HAP-1 (cell line): ENCODE measurements at regions not wholly inside any gene's neighbourhood (a gene's known extent, or its start where the extent isn't known, plus 50 kb on each side); places are given as distances from the start of the nearest gene placed in this dataset.

ENCODE experiments used
- DNase-seq, 2 experiments: peaks; one replicate each; pipeline ENCODE4 v3.0.0-alpha.2; 2016 to 2020; ENCODE audit warnings: low spot score in 2 of 2
- H3K27me3 ChIP-seq: fragments of 250-450 bp; sonication (Bioruptor Pico); 2 replicates; pipeline ENCODE4 v1.5.1; 2020; ENCODE audit warnings: low read depth, mild to moderate bottlenecking, moderate library complexity
- H3K36me3 ChIP-seq: fragments of 250-450 bp; sonication (Bioruptor Pico); replicated peaks from 2 replicates; pipeline ENCODE4 v1.5.1; 2020; ENCODE audit warnings: mild to moderate bottlenecking
- H3K4me1 ChIP-seq: fragments of 250-450 bp; sonication (Bioruptor Pico); 2 replicates; pipeline ENCODE4 v1.5.1; 2020; ENCODE audit warnings: mild to moderate bottlenecking
- H3K4me3 ChIP-seq: fragments of 250-450 bp; sonication (Bioruptor Pico); 2 replicates; pipeline ENCODE4 v1.5.1; 2020; ENCODE audit warnings: mild to moderate bottlenecking, moderate library complexity
- H3K9me3 ChIP-seq: fragments of 250-450 bp; sonication (Bioruptor Pico); 2 replicates; pipeline ENCODE4 v1.5.1; 2020; ENCODE audit warnings: mild to moderate bottlenecking, moderate library complexity
- in situ Hi-C: fragments of 300-500 bp; cut with MboI; formaldehyde crosslinking; loops from 3 replicates; pipeline ENCODE4 v1.14.3; 2020; ENCODE audit warnings: low sequenced_read_pairs, inconsistent platforms, mixed read lengths

GRCh38 chr5:2997179-2997578 is 245.7 kb upstream of the IRX2 start:
- Histone ChIP-seq H3K36me3 (no peaks in the 10 kb centered on the region), H3K4me3 (no peak overlapping the region), H3K4me1 (no peaks in the 10 kb centered on the region), H3K9me3 (no peaks in the 10 kb centered on the region), H3K27me3 (no peaks in the 10 kb centered on the region)
- no peak for DNase-seq
- in situ Hi-C loops: no loop called here

DNA sequence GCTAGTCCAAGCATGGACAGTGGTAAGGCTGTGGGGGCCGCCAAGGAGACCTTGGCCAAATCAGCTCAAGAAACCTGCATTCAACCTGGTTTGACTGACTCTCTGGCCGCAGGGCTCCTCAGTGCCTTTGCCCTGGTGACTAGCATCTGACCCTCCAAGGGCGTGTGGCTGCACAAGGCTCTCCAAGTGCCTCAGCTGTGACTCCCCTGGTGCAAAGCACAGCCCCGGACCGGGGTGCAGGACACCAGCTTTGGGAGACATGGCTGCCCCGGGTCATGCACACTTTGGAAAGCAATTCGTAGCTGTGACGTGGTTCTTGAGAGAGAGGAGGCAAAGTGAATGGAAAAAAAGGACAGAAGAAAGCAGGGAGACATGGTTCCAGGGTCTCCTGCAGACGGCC is 245.2 kb upstream of the IRX2 start:
- no peaks in the 10 kb centered on the region for H3K9me3 ChIP-seq
- in situ Hi-C loops: no loop called here
- no peak overlapping the region for H3K4me3 ChIP-seq
- no peak for DNase-seq
- H3K27me3 ChIP-seq: no peaks in the 10 kb centered on the region
- no peaks in the 10 kb centered on the region for H3K36me3 ChIP-seq
- no peaks in the 10 kb centered on the region for H3K4me1 ChIP-seq

GRCh38 chr5:2996248-2996647 is 244.8 kb upstream of the IRX2 start:
- no peaks in the 10 kb centered on the region for H3K4me1 ChIP-seq
- in situ Hi-C loops: no loop called here
- no peaks in the 10 kb centered on the region for H3K36me3 ChIP-seq
- H3K9me3 ChIP-seq: no peaks in the 10 kb centered on the region
- H3K27me3 ChIP-seq: no peaks in the 10 kb centered on the region
- no peak for DNase-seq
- H3K4me3 ChIP-seq: no peak overlapping the region

- in situ Hi-C loops: no loop called here
- Histone ChIP-seq H3K4me1 (no peaks in the 10 kb centered on the region), H3K9me3 (no peaks in the 10 kb centered on the region), H3K27me3 (no peaks in the 10 kb centered on the region), H3K36me3 (no peaks in the 10 kb centered on the region), H3K4me3 (no peak overlapping the region)
- no peak for DNase-seq
These were observed 244.2 kb upstream of the IRX2 start for GRCh38 chr5:2995667-2996066.

- Histone ChIP-seq H3K9me3 (no peaks in the 10 kb centered on the region), H3K36me3 (no peaks in the 10 kb centered on the region), H3K4me1 (peaks cover 5% of the 10 kb centered on the region), H3K27me3 (no peaks in the 10 kb centered on the region), H3K4me3 (no peak overlapping the region)
- in situ Hi-C loops: no loop called here
- no peak for DNase-seq
These were observed 243.6 kb upstream of the IRX2 start for GRCh38 chr5:2995035-2995434.

- DNase-seq: no peak
These were observed 242.3 kb upstream of the IRX2 start for GRCh38 chr5:2993771-2994170.

DNA sequence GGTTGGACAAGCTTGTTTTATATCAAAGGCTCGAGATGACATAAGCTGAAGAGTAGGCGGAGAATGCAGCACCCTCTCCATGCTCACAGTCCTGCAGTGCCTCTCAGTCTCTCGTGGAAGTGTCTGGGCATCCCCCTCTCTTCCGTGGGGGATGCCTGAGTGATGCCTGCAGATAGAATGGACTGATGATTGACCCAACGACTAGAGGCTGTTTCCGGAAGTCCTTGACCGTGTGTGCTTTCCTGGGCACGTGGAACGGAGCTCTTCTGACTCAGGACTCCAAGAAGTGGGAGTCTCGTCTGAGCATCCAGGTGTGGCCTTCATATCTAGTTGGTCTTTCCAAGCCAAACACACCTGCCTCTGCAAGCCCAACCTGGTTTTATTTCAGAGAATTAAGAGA is 241.8 kb upstream of the IRX2 start:
- no peak for DNase-seq
- H3K36me3 ChIP-seq: no peaks in the 10 kb centered on the region
- H3K4me3 ChIP-seq: no peak overlapping the region
- in situ Hi-C loops: no loop called here
- no peaks in the 10 kb centered on the region; the same call in 1 of the 2 replicates for H3K9me3 ChIP-seq
- H3K27me3 ChIP-seq: no peaks in the 10 kb centered on the region
- peaks cover 11% of the 10 kb centered on the region for H3K4me1 ChIP-seq

More at GRCh38 chr5:2993771-2994170, 242.3 kb upstream of the IRX2 start:
- Histone ChIP-seq H3K4me3 (no peak overlapping the region), H3K4me1 (peaks cover 11% of the 10 kb centered on the region), H3K9me3 (no peaks in the 10 kb centered on the region; the same call in 1 of the 2 replicates), H3K27me3 (no peaks in the 10 kb centered on the region), H3K36me3 (no peaks in the 10 kb centered on the region)
- in situ Hi-C loops: no loop called here

DNA sequence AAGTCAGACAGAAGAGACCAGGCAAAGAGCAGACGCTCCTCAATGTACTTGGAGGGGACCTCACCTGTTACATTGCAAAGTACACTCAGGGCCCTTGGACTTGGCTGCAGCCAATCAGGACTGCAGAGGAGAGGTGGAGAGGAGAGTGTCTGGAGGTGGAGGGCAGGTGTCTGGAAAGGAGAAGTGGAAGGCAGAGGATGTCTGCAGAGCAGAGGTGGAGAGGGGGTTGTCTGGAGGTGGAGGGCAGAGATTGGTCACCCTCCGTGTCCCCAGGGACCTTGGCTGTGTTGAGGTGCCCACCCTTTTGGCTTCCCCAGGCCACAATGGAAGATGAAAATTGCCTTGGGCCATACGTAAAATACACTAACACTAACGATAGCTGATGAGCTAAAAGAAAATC is 241.3 kb upstream of the IRX2 start:
- Histone ChIP-seq H3K4me1 (peaks cover 11% of the 10 kb centered on the region), H3K27me3 (no peaks in the 10 kb centered on the region), H3K9me3 (no peaks in the 10 kb centered on the region; the same call in 1 of the 2 replicates), H3K4me3 (no peak overlapping the region), H3K36me3 (no peaks in the 10 kb centered on the region)
- in situ Hi-C loops: no loop called here
- no peak for DNase-seq

GRCh38 chr5:2991884-2992283 is 240.4 kb upstream of the IRX2 start:
- peaks cover 11% of the 10 kb centered on the region for H3K4me1 ChIP-seq
- no peaks in the 10 kb centered on the region for H3K36me3 ChIP-seq
- no peak for DNase-seq
- H3K27me3 ChIP-seq: no peaks in the 10 kb centered on the region
- H3K9me3 ChIP-seq: no peaks in the 10 kb centered on the region; the same call in 1 of the 2 replicates
- in situ Hi-C loops: no loop called here
- H3K4me3 ChIP-seq: no peak overlapping the region

GRCh38 chr5:2989517-2989916 is 238.0 kb upstream of the IRX2 start:
- Histone ChIP-seq H3K4me1 (peaks cover 11% of the 10 kb centered on the region), H3K4me3 (no peak overlapping the region), H3K36me3 (no peaks in the 10 kb centered on the region), H3K9me3 (no peaks in the 10 kb centered on the region; the same call in 1 of the 2 replicates), H3K27me3 (no peaks in the 10 kb centered on the region)
- in situ Hi-C loops: no loop called here
- DNase-seq: peak in 1 of 2 experiments; percentile 38

DNA sequence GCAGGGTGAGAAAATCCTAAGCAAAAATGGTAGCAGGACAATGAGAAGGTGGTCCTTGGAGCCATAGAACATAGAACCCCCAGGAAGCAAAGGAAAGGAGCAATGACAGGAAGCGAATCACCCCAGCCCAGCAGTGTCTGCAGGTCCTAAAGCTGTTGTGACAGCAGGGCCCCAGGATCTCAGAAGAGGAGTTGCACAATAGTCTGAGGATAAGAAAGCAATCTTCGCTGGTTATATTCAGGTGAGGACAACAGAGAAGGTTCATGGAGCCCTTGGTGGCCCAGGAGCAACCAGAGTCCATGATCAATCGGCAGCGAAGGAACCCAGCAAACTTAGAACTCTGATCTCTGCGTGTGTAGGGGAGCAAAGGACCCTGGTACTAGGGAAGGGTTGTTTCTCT is 234.8 kb upstream of the IRX2 start:
- Histone ChIP-seq H3K4me3 (no peak overlapping the region), H3K36me3 (no peaks in the 10 kb centered on the region), H3K4me1 (peaks cover 11% of the 10 kb centered on the region), H3K9me3 (peaks cover 4% of the 10 kb centered on the region), H3K27me3 (no peaks in the 10 kb centered on the region)
- in situ Hi-C loops: no loop called here
- no peak for DNase-seq

DNA sequence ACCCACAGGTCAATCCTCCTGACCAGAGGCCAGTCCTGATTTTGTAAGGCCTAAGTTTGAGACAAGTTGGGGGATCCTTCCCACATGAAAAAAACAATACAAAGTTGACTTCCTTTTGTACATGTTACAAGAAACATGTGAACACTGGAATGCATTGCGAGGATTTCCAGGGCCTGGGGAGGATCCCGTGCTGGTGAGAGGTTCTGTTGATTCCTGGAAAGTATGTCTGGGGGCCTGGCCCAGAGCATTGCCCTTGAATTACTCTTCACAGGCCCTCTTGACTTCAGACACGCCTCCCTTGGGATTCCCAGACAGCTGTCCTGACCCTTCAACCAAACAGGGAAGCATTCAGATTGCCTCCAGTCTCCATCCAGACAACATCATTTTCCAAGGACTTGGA is 234.2 kb upstream of the IRX2 start:
- no peaks in the 10 kb centered on the region for H3K27me3 ChIP-seq
- H3K36me3 ChIP-seq: no peaks in the 10 kb centered on the region
- in situ Hi-C loops: no loop called here
- DNase-seq: no peak
- no peak overlapping the region for H3K4me3 ChIP-seq
- H3K4me1 ChIP-seq: peaks cover 11% of the 10 kb centered on the region
- H3K9me3 ChIP-seq: peaks cover 4% of the 10 kb centered on the region

DNA sequence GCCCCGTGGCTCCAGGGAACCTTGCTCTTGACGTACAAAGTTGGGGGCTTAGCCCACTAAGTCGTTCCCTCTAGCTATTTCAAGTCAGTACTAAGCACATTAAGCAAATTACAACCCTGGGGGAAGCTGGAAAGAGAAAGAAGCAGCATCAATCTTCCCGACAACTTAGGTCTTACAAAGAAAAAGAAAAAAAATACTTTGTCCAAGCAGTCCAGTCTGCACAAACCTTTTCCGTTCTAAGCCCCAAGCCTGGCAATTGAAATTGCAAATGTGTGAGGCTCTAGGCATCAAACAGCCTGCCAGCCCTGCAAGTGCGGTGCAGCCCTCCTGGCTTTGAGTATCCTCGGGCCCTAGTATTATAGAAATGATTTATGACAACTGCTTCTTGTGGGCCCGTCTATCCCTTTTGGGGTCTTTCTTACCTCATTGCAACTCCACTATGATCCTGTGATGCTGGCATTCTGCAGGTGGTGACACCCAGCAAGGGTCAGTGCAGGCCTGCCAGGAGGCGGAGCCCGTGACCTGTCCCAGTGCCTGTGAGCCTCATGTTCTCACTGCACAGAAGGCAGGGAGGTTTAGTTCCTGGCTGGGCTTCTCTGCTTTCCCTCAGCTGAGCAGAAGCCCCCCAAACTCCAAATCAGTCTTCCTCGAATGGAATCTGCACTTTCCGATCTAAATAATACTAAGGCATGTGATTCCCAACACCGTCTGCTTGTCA is 232.3 kb upstream of the IRX2 start:
- no peaks in the 10 kb centered on the region for H3K36me3 ChIP-seq
- H3K4me1 ChIP-seq: no peaks in the 10 kb centered on the region
- peak in 1 of 2 experiments; percentile 15 for DNase-seq
- peaks cover 4% of the 10 kb centered on the region for H3K9me3 ChIP-seq
- no peak overlapping the region for H3K4me3 ChIP-seq
- H3K27me3 ChIP-seq: no peaks in the 10 kb centered on the region
- in situ Hi-C loops: no loop called here

DNA sequence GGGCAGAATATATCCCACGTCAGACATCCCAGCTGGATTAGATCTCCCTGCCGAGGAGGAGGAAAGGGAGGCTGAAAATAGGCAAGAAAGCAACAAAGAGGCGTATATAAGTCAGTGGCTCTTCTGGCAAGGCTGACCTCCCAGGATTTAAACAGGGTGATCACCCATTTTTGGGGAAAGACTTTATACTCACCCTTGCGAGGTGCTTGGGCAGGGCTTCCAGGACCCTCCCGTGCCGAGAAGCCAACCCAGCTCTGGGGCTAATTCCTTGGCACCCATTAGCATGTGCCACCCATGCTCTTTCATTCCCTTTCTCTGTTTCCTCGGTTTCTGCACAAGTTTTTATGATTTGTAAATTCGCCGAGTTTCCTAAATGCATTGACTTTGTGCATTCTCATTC is 230.2 kb upstream of the IRX2 start:
- Histone ChIP-seq H3K9me3 (peaks cover 4% of the 10 kb centered on the region; the same call in 1 of the 2 replicates), H3K4me1 (no peaks in the 10 kb centered on the region), H3K36me3 (no peaks in the 10 kb centered on the region), H3K4me3 (no peak overlapping the region), H3K27me3 (no peaks in the 10 kb centered on the region)
- no peak for DNase-seq
- in situ Hi-C loops: no loop called here

GRCh38 chr5:2981035-2981434 is 229.6 kb upstream of the IRX2 start:
- in situ Hi-C loops: no loop called here
- H3K4me1 ChIP-seq: no peaks in the 10 kb centered on the region
- H3K27me3 ChIP-seq: no peaks in the 10 kb centered on the region
- H3K4me3 ChIP-seq: no peak overlapping the region
- no peaks in the 10 kb centered on the region for H3K36me3 ChIP-seq
- DNase-seq: no peak
- H3K9me3 ChIP-seq: peaks cover 4% of the 10 kb centered on the region
